K562 (cell line): ENCODE measurements at regions not wholly inside any gene's neighbourhood (a gene's known extent, or its start where the extent isn't known, plus 50 kb on each side); places are given as distances from the start of the nearest gene placed in this dataset.
A peak's percentile ranks its signal among the peaks of the same experiment; 100 is the strongest.

Source experiments
- ARHGAP35 ChIP-seq: fragments of 450-650 bp; IDR thresholded peaks from 2 replicates; pipeline ENCODE4 v1.6.1; 2018; ENCODE audit not compliant: partially characterized antibody
- CBFA2T3 ChIP-seq: fragments of 450-650 bp; IDR thresholded peaks from 2 replicates; pipeline ENCODE4 v1.6.1; 2017
- CHCHD3 ChIP-seq: fragments of 250-450 bp; sonication (Bioruptor Pico); IDR thresholded peaks from 2 replicates; pipeline ENCODE4 v2.1.2; 2022; ENCODE audit warnings: mild to moderate bottlenecking
- DPF2 ChIP-seq: fragments of 450-650 bp; IDR thresholded peaks from 2 replicates; pipeline ENCODE4 v1.6.1; 2016
- FOXJ2 ChIP-seq: fragments of 200-800 bp; sonication (Bioruptor generic); IDR thresholded peaks from 2 replicates; pipeline ENCODE4 v1.6.1; 2016; ENCODE audit warnings: missing genetic modification characterization, missing compliant biosample characterization
- FOXM1 ChIP-seq, 2 experiments: fragments of 450-650 bp in 1 of 2; sonication (generic) in 1 of 2; formaldehyde crosslinking in 1 of 2; IDR thresholded peaks; 2 replicates each; pipeline versions ENCODE4 v1.6.1 to v1.9.0; 2017 to 2022; ENCODE audit warnings: low read depth in 2 of 2, mild to moderate bottlenecking in 2 of 2, missing genetic modification reagents in 1 of 2, moderate library complexity in 1 of 2
- HDAC2 ChIP-seq: fragments of 450-650 bp; IDR thresholded peaks from 2 replicates; pipeline ENCODE4 v1.6.1; 2016; ENCODE audit warnings: mild to moderate bottlenecking
- ILK ChIP-seq: fragments of 450-650 bp; IDR thresholded peaks from 2 replicates; pipeline ENCODE4 v1.6.1; 2016; ENCODE audit warnings: missing genetic modification characterization, low read depth, mild to moderate bottlenecking, missing compliant biosample characterization, moderate library complexity, borderline replicate concordance
- IRF9 ChIP-seq: fragments of 450-650 bp; IDR thresholded peaks from 2 replicates; pipeline ENCODE4 v1.6.1; 2016; ENCODE audit warnings: missing biosample characterization, missing genetic modification characterization
- NBN ChIP-seq: fragments of 450-650 bp; IDR thresholded peaks from 2 replicates; pipeline ENCODE4 v1.6.1; 2016; ENCODE audit warnings: low read depth, mild to moderate bottlenecking
- NCOA4 ChIP-seq: fragments of 450-650 bp; IDR thresholded peaks from 2 replicates; pipeline ENCODE4 v1.6.1; 2018; ENCODE audit warnings: mild to moderate bottlenecking; ENCODE audit not compliant: partially characterized antibody
- SOX6 ChIP-seq: fragments of 450-650 bp; IDR thresholded peaks from 2 replicates; pipeline ENCODE4 v1.6.1; 2014; ENCODE audit warnings: mild to moderate bottlenecking
- TEAD4 ChIP-seq, 2 experiments: sonication (generic) in 1 of 2; formaldehyde crosslinking in 1 of 2; IDR thresholded peaks; 2 replicates each; pipeline versions ENCODE4 v1.6.1 to v1.8.0; 2012 to 2022; ENCODE audit warnings: borderline replicate concordance in 1 of 2, inconsistent platforms in 1 of 2, low read length in 1 of 2, mild to moderate bottlenecking in 1 of 2, missing genetic modification reagents in 1 of 2
- ZNF121 ChIP-seq: sonication (generic); formaldehyde crosslinking; conservative IDR thresholded peaks from 2 replicates; pipeline ENCODE4 v1.8.0; 2022; ENCODE audit warnings: missing genetic modification reagents
- ZZZ3 ChIP-seq: fragments of 450-650 bp; IDR thresholded peaks from 2 replicates; pipeline ENCODE4 v1.6.1; 2016; ENCODE audit warnings: antibody characterized with exemption, mild to moderate bottlenecking, moderate library complexity
- TF ChIP-seq, protein P1 (sequence below): fragments of 450-650 bp; IDR thresholded peaks from 2 replicates; pipeline ENCODE4 v1.6.1; 2016; ENCODE audit warnings: mild to moderate bottlenecking, moderate library complexity
- TF ChIP-seq, protein P2 (sequence below): fragments of 450-650 bp; formaldehyde crosslinking; conservative IDR thresholded peaks from 2 replicates; pipeline ENCODE4 v1.4.0; 2022; ENCODE audit warnings: mild to moderate bottlenecking, missing genetic modification characterization

GRCh38 chr1:213619026-213619425 is 368.7 kb upstream of the PROX1 start (continued):
- TF ChIP-seq, protein P1, sequence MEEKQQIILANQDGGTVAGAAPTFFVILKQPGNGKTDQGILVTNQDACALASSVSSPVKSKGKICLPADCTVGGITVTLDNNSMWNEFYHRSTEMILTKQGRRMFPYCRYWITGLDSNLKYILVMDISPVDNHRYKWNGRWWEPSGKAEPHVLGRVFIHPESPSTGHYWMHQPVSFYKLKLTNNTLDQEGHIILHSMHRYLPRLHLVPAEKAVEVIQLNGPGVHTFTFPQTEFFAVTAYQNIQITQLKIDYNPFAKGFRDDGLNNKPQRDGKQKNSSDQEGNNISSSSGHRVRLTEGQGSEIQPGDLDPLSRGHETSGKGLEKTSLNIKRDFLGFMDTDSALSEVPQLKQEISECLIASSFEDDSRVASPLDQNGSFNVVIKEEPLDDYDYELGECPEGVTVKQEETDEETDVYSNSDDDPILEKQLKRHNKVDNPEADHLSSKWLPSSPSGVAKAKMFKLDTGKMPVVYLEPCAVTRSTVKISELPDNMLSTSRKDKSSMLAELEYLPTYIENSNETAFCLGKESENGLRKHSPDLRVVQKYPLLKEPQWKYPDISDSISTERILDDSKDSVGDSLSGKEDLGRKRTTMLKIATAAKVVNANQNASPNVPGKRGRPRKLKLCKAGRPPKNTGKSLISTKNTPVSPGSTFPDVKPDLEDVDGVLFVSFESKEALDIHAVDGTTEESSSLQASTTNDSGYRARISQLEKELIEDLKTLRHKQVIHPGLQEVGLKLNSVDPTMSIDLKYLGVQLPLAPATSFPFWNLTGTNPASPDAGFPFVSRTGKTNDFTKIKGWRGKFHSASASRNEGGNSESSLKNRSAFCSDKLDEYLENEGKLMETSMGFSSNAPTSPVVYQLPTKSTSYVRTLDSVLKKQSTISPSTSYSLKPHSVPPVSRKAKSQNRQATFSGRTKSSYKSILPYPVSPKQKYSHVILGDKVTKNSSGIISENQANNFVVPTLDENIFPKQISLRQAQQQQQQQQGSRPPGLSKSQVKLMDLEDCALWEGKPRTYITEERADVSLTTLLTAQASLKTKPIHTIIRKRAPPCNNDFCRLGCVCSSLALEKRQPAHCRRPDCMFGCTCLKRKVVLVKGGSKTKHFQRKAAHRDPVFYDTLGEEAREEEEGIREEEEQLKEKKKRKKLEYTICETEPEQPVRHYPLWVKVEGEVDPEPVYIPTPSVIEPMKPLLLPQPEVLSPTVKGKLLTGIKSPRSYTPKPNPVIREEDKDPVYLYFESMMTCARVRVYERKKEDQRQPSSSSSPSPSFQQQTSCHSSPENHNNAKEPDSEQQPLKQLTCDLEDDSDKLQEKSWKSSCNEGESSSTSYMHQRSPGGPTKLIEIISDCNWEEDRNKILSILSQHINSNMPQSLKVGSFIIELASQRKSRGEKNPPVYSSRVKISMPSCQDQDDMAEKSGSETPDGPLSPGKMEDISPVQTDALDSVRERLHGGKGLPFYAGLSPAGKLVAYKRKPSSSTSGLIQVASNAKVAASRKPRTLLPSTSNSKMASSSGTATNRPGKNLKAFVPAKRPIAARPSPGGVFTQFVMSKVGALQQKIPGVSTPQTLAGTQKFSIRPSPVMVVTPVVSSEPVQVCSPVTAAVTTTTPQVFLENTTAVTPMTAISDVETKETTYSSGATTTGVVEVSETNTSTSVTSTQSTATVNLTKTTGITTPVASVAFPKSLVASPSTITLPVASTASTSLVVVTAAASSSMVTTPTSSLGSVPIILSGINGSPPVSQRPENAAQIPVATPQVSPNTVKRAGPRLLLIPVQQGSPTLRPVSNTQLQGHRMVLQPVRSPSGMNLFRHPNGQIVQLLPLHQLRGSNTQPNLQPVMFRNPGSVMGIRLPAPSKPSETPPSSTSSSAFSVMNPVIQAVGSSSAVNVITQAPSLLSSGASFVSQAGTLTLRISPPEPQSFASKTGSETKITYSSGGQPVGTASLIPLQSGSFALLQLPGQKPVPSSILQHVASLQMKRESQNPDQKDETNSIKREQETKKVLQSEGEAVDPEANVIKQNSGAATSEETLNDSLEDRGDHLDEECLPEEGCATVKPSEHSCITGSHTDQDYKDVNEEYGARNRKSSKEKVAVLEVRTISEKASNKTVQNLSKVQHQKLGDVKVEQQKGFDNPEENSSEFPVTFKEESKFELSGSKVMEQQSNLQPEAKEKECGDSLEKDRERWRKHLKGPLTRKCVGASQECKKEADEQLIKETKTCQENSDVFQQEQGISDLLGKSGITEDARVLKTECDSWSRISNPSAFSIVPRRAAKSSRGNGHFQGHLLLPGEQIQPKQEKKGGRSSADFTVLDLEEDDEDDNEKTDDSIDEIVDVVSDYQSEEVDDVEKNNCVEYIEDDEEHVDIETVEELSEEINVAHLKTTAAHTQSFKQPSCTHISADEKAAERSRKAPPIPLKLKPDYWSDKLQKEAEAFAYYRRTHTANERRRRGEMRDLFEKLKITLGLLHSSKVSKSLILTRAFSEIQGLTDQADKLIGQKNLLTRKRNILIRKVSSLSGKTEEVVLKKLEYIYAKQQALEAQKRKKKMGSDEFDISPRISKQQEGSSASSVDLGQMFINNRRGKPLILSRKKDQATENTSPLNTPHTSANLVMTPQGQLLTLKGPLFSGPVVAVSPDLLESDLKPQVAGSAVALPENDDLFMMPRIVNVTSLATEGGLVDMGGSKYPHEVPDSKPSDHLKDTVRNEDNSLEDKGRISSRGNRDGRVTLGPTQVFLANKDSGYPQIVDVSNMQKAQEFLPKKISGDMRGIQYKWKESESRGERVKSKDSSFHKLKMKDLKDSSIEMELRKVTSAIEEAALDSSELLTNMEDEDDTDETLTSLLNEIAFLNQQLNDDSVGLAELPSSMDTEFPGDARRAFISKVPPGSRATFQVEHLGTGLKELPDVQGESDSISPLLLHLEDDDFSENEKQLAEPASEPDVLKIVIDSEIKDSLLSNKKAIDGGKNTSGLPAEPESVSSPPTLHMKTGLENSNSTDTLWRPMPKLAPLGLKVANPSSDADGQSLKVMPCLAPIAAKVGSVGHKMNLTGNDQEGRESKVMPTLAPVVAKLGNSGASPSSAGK, result no peak
- TF ChIP-seq ZZZ3, result no peak
- TF ChIP-seq NCOA4, result no peak
- TF ChIP-seq CHCHD3, result no peak
- no peak for TF ChIP-seq IRF9 (tag)
- peak; percentile 71 for TF ChIP-seq TEAD4 (IDR thresholded peaks at IDR 0.05; ENCODE audit: low read length)
- TF ChIP-seq TEAD4 (CRISPR knock-in tag; IDR thresholded peaks at IDR 0.05; ENCODE audit: borderline replicate concordance), result no peak
- no peak for TF ChIP-seq ILK (tag)
- no peak for TF ChIP-seq NBN
- no peak for TF ChIP-seq ZNF121
- TF ChIP-seq FOXM1 (IDR thresholded peaks at IDR 0.05; ENCODE audit: low read depth), result no peak
- TF ChIP-seq FOXM1 (CRISPR knock-in tag; IDR thresholded peaks at IDR 0.05; ENCODE audit: low read depth), result no peak
- TF ChIP-seq FOXJ2 (tag), result no peak; the same call in 1 of the 2 replicates
- TF ChIP-seq SOX6, result peak; percentile 43; the same call in 1 of the 2 replicates
- TF ChIP-seq, protein P2, sequence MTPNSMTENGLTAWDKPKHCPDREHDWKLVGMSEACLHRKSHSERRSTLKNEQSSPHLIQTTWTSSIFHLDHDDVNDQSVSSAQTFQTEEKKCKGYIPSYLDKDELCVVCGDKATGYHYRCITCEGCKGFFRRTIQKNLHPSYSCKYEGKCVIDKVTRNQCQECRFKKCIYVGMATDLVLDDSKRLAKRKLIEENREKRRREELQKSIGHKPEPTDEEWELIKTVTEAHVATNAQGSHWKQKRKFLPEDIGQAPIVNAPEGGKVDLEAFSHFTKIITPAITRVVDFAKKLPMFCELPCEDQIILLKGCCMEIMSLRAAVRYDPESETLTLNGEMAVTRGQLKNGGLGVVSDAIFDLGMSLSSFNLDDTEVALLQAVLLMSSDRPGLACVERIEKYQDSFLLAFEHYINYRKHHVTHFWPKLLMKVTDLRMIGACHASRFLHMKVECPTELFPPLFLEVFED (CRISPR knock-in tag), result no peak
- no peak for TF ChIP-seq HDAC2
- no peak for TF ChIP-seq DPF2
- TF ChIP-seq ARHGAP35, result no peak
- peak; percentile 55 for TF ChIP-seq CBFA2T3
